HepG2 (cell line): ENCODE measurements at regions not wholly inside any gene's neighbourhood (a gene's known extent, or its start where the extent isn't known, plus 50 kb on each side); places are given as distances from the start of the nearest gene placed in this dataset.

Source experiments
- CBX1 ChIP-seq: IDR thresholded peaks from one replicate; pipeline ENCODE4 v1.6.1; 2016; ENCODE audit warnings: antibody characterized with exemption, low read depth
- EHMT2 ChIP-seq: fragments of 200-600 bp; sonication (generic); IDR thresholded peaks from 2 replicates; pipeline ENCODE4 v1.7.0; 2017; ENCODE audit warnings: antibody characterized with exemption, low read depth, low read length, borderline replicate concordance
- POLR2AphosphoS5 ChIP-seq: IDR thresholded peaks from 2 replicates; pipeline ENCODE4 v1.6.1; 2012; ENCODE audit warnings: low read depth, low read length
- SIN3A ChIP-seq: IDR thresholded peaks from 2 replicates; pipeline ENCODE4 v1.6.1; 2011; ENCODE audit warnings: low read depth, mild to moderate bottlenecking, control low read depth, low read length, borderline replicate concordance
- ZSCAN20 ChIP-seq: sonication (generic); formaldehyde crosslinking; IDR thresholded peaks from 2 replicates; pipeline ENCODE4 v1.4.0; 2020; ENCODE audit warnings: missing genetic modification reagents, mild to moderate bottlenecking, borderline replicate concordance
- TF ChIP-seq, protein P1 (sequence below): sonication (generic); formaldehyde crosslinking; IDR thresholded peaks from 2 replicates; pipeline ENCODE4 v1.9.0; 2021; ENCODE audit warnings: missing genetic modification reagents, borderline replicate concordance
- TF ChIP-seq, protein P2 (sequence below): sonication (generic); formaldehyde crosslinking; IDR thresholded peaks from 2 replicates; pipeline ENCODE4 v1.5.0; 2020; ENCODE audit warnings: mild to moderate bottlenecking, missing genetic modification reagents, moderate library complexity
- TF ChIP-seq, protein P3 (sequence below): sonication (generic); formaldehyde crosslinking; IDR thresholded peaks from 2 replicates; pipeline ENCODE4 v1.4.0; 2020; ENCODE audit warnings: mild to moderate bottlenecking, missing genetic modification reagents

DNA sequence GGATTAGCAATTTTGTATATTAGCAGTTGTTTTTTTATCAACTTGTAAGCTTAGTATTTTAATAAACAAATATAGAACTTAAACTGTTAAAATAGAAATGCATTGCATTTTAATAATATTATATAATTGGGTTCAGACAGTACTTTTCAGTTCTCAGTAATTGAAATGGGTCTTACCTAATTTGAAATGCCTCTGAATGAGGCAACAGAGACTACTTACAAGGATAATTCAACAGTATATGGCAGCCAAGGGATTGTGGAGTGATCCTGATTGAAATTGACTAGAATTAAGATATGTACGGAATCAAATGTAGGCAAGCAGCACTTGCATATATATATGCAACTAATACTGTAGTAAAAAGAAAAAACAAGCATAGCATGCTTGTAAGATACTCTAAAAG is 1503.9 kb upstream of the MIR17HG start:
- TF ChIP-seq, protein P1, sequence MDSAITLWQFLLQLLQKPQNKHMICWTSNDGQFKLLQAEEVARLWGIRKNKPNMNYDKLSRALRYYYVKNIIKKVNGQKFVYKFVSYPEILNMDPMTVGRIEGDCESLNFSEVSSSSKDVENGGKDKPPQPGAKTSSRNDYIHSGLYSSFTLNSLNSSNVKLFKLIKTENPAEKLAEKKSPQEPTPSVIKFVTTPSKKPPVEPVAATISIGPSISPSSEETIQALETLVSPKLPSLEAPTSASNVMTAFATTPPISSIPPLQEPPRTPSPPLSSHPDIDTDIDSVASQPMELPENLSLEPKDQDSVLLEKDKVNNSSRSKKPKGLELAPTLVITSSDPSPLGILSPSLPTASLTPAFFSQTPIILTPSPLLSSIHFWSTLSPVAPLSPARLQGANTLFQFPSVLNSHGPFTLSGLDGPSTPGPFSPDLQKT (CRISPR knock-in tag), result no peak
- TF ChIP-seq, protein P2, sequence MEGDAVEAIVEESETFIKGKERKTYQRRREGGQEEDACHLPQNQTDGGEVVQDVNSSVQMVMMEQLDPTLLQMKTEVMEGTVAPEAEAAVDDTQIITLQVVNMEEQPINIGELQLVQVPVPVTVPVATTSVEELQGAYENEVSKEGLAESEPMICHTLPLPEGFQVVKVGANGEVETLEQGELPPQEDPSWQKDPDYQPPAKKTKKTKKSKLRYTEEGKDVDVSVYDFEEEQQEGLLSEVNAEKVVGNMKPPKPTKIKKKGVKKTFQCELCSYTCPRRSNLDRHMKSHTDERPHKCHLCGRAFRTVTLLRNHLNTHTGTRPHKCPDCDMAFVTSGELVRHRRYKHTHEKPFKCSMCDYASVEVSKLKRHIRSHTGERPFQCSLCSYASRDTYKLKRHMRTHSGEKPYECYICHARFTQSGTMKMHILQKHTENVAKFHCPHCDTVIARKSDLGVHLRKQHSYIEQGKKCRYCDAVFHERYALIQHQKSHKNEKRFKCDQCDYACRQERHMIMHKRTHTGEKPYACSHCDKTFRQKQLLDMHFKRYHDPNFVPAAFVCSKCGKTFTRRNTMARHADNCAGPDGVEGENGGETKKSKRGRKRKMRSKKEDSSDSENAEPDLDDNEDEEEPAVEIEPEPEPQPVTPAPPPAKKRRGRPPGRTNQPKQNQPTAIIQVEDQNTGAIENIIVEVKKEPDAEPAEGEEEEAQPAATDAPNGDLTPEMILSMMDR (CRISPR knock-in tag), result no peak
- TF ChIP-seq POLR2AphosphoS5 (no peak), ZSCAN20 (CRISPR knock-in tag) (no peak), EHMT2 (no peak), CBX1 (no peak), SIN3A (no peak)
- TF ChIP-seq, protein P3, sequence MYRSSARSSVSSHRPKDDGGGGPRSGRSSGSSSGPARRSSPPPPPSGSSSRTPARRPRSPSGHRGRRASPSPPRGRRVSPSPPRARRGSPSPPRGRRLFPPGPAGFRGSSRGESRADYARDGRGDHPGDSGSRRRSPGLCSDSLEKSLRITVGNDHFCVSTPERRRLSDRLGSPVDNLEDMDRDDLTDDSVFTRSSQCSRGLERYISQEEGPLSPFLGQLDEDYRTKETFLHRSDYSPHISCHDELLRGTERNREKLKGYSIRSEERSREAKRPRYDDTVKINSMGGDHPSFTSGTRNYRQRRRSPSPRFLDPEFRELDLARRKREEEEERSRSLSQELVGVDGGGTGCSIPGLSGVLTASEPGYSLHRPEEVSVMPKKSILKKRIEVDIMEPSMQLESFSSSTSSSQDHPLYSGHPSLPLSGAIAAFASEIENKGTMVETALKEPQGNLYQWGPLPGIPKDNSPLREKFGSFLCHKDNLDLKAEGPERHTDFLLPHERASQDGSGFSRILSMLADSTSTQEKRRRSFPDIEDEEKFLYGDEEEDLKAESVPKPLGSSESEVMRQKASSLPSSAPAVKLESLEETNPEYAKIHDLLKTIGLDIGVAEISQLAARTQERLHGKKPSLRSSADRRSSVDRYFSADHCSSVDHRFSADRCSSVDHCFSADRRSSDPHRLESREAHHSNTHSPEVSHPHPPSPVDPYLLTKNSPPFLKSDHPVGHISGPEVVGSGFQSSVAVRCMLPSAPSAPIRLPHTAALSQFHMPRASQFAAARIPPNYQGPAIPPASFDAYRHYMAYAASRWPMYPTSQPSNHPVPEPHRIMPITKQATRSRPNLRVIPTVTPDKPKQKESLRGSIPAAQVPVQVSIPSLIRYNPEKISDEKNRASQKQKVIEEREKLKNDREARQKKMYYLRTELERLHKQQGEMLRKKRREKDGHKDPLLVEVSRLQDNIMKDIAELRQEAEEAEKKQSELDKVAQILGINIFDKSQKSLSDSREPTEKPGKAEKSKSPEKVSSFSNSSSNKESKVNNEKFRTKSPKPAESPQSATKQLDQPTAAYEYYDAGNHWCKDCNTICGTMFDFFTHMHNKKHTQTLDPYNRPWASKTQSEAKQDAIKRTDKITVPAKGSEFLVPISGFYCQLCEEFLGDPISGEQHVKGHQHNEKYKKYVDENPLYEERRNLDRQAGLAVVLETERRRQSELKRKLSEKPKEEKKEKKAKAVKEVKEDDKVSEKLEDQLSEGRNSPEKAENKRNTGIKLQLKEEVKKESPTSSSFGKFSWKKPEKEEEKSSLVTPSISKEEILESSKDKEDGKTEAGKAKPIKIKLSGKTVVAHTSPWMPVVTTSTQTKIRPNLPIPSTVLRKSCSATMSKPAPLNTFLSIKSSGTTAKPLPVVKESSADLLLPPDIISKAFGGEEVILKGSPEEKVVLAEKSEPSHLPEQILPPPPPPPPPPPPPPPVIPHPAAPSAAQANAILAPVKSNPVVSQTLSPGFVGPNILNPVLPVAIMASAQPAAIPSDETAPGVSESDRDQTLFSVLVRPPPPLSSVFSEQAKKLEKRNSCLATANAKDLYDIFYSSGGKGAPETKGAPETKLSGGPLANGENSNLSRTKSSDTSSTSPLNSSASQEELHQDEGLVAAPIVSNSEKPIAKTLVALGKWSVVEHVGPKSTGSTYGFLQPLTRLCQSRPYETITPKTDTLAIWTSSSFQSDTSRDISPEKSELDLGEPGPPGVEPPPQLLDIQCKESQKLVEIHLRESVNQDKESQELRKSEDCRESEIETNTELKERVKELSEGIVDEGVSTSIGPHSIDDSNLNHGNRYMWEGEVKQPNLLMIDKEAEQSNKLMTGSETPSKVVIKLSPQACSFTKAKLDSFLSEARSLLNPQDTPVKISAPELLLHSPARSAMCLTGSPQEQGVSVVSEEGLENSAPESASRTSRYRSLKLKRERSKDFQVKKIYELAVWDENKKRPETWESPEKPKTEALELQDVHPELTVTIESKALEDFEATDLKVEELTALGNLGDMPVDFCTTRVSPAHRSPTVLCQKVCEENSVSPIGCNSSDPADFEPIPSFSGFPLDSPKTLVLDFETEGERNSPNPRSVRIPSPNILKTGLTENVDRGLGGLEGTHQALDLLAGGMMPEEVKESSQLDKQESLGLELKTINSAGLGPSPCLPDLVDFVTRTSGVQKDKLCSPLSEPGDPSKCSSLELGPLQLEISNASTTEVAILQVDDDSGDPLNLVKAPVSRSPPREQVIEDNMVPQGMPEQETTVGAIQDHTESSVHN, result no peak
